GM23338 (cell line): ENCODE measurements at regions not wholly inside any gene's neighbourhood (a gene's known extent, or its start where the extent isn't known, plus 50 kb on each side); places are given as distances from the start of the nearest gene placed in this dataset.

Experiments
- ATAC-seq: fragments of 200-7000 bp; cut with Tn5 transposase; 3 replicates; pipeline ENCODE4 v1.9.1; 2020
- DNase-seq: peaks from one replicate; pipeline ENCODE4 v3.0.0-alpha.2; 2015; ENCODE audit warnings: low spot score
- H2AFZ ChIP-seq: fragments of 200-600 bp; sonication (generic); 2 replicates; pipeline ENCODE4 v1.8.0; 2016; ENCODE audit warnings: antibody characterized with exemption, mild to moderate bottlenecking, moderate library complexity
- H3F3A ChIP-seq: fragments of 200-600 bp; sonication (generic); replicated peaks from 2 replicates; pipeline ENCODE4 v1.8.0; 2017; ENCODE audit warnings: antibody characterized with exemption, mixed run types, low read depth
- H3K27ac ChIP-seq: fragments of 200-600 bp; sonication (generic); 2 replicates; pipeline ENCODE4 v1.6.1; 2016; ENCODE audit warnings: low read depth
- H3K27me3 ChIP-seq: fragments of 200-600 bp; sonication (generic); 2 replicates; pipeline ENCODE4 v1.8.0; 2016; ENCODE audit warnings: mild to moderate bottlenecking, mixed run types, moderate library complexity; ENCODE audit not compliant: insufficient read depth
- H3K36me3 ChIP-seq: fragments of 200-600 bp; sonication (generic); 2 replicates; pipeline ENCODE4 v1.8.0; 2016; ENCODE audit warnings: mild to moderate bottlenecking; ENCODE audit not compliant: insufficient read depth
- H3K4me1 ChIP-seq: fragments of 200-600 bp; sonication (generic); 2 replicates; pipeline ENCODE4 v1.8.0; 2016; ENCODE audit warnings: mild to moderate bottlenecking, moderate library complexity; ENCODE audit not compliant: insufficient read depth
- H3K4me2 ChIP-seq: fragments of 200-600 bp; sonication (generic); 2 replicates; pipeline ENCODE4 v1.7.1; 2017; ENCODE audit warnings: mixed run types
- H3K4me3 ChIP-seq: fragments of 200-600 bp; sonication (generic); 2 replicates; pipeline ENCODE4 v1.6.1; 2016; ENCODE audit warnings: mixed run types
- H3K79me2 ChIP-seq: fragments of 200-600 bp; sonication (generic); replicated peaks from 2 replicates; pipeline ENCODE4 v1.8.0; 2017; ENCODE audit warnings: mild to moderate bottlenecking; ENCODE audit not compliant: insufficient read depth
- H3K9me2 ChIP-seq: fragments of 200-600 bp; sonication (generic); 2 replicates; pipeline ENCODE4 v1.8.0; 2017; ENCODE audit not compliant: insufficient read depth
- H4K20me1 ChIP-seq: fragments of 200-600 bp; sonication (generic); replicated peaks from 2 replicates; pipeline ENCODE4 v1.8.0; 2017; ENCODE audit warnings: mild to moderate bottlenecking; ENCODE audit not compliant: insufficient read depth
- H3K27ac Mint-ChIP-seq: 2 replicates; pipeline ENCODE4 v1.8.0; 2020; ENCODE audit warnings: inconsistent platforms, mild to moderate bottlenecking, moderate library complexity, mixed read lengths
- H3K27me3 Mint-ChIP-seq: 3 replicates; pipeline ENCODE4 v1.8.0; 2022; ENCODE audit warnings: low read depth, mild to moderate bottlenecking, moderate library complexity, mixed read lengths, inconsistent platforms; ENCODE audit not compliant: insufficient read depth, poor library complexity
- H3K36me3 Mint-ChIP-seq: 3 replicates; pipeline ENCODE4 v1.8.0; 2021; ENCODE audit warnings: low read depth, mild to moderate bottlenecking, inconsistent platforms, moderate library complexity, mixed read lengths
- H3K4me1 Mint-ChIP-seq: 3 replicates; pipeline ENCODE4 v1.8.0; 2020; ENCODE audit warnings: mild to moderate bottlenecking, inconsistent platforms, mixed read lengths
- H3K4me3 Mint-ChIP-seq: 3 replicates; pipeline ENCODE4 v1.8.0; 2021; ENCODE audit warnings: moderate library complexity, mild to moderate bottlenecking, inconsistent platforms, mixed read lengths
- H3K9me3 Mint-ChIP-seq: 3 replicates; pipeline ENCODE4 v1.8.0; 2020; ENCODE audit warnings: moderate library complexity, mild to moderate bottlenecking, inconsistent platforms, mixed read lengths
- CREB1 ChIP-seq: fragments of 250-450 bp; sonication (Bioruptor Pico); IDR thresholded peaks from 2 replicates; pipeline ENCODE4 v1.5.0; 2020; ENCODE audit warnings: low read depth, mild to moderate bottlenecking, moderate library complexity
- CTCF ChIP-seq, 2 experiments: fragments of 200-600 bp in 1 of 2; sonication (generic) in 1 of 2; conservative IDR thresholded peaks; 2 replicates each; pipeline versions ENCODE4 v1.5.1 to v1.6.1; 2016 to 2017; ENCODE audit warnings: antibody characterized with exemption in 2 of 2, low read depth in 2 of 2, mild to moderate bottlenecking in 2 of 2, moderate library complexity in 1 of 2
- EZH2 ChIP-seq: fragments of 200-600 bp; sonication (generic); IDR thresholded peaks from one replicate; pipeline ENCODE4 v1.8.0; 2017; ENCODE audit warnings: antibody characterized with exemption, mild to moderate bottlenecking, low read depth; ENCODE audit not compliant: unreplicated experiment
- EZH2phosphoT487 ChIP-seq: fragments of 200-600 bp; sonication (generic); IDR thresholded peaks from one replicate; pipeline ENCODE4 v1.8.1; 2018; ENCODE audit warnings: antibody characterized with exemption; ENCODE audit not compliant: unreplicated experiment
- JUNB ChIP-seq: IDR thresholded peaks from one replicate; pipeline ENCODE4 v1.6.1; 2016; ENCODE audit warnings: antibody characterized with exemption; ENCODE audit not compliant: unreplicated experiment
- NANOG ChIP-seq: IDR thresholded peaks from 2 replicates; pipeline ENCODE4 v1.6.1; 2016; ENCODE audit warnings: antibody characterized with exemption, borderline replicate concordance
- POLR2AphosphoS5 ChIP-seq: IDR thresholded peaks from 2 replicates; pipeline ENCODE4 v1.6.1; 2016; ENCODE audit warnings: antibody characterized with exemption, low read depth
- REST ChIP-seq: IDR thresholded peaks from one replicate; pipeline ENCODE4 v1.6.1; 2018; ENCODE audit warnings: antibody characterized with exemption; ENCODE audit not compliant: unreplicated experiment
- STAT1 ChIP-seq: IDR thresholded peaks from one replicate; pipeline ENCODE4 v1.6.1; 2016; ENCODE audit warnings: antibody characterized with exemption; ENCODE audit not compliant: unreplicated experiment
- ZNF114 ChIP-seq: fragments of 250-450 bp; sonication (Bioruptor Pico); IDR thresholded peaks from 2 replicates; pipeline ENCODE4 v1.5.0; 2020; ENCODE audit warnings: mild to moderate bottlenecking, moderate library complexity
- ZNF331 ChIP-seq: fragments of 250-450 bp; sonication (Bioruptor Pico); IDR thresholded peaks from 2 replicates; pipeline ENCODE4 v1.5.0; 2020; ENCODE audit warnings: low read depth, mild to moderate bottlenecking, moderate library complexity
- TF ChIP-seq, protein P1 (sequence below): IDR thresholded peaks from 2 replicates; pipeline ENCODE4 v1.6.1; 2016; ENCODE audit warnings: antibody characterized with exemption
- TF ChIP-seq, protein P2 (sequence below): fragments of 250-450 bp; sonication (Bioruptor Pico); IDR thresholded peaks from 2 replicates; pipeline ENCODE4 v1.5.0; 2020; ENCODE audit warnings: mild to moderate bottlenecking, moderate library complexity

- no peaks in the 10 kb centered on the region for H3K36me3 ChIP-seq
- H2AFZ ChIP-seq, result no peak overlapping the region
- Mint-ChIP-seq H3K27me3 (peaks cover 3% of the 10 kb centered on the region), H3K4me1 (peaks cover 64% of the 10 kb centered on the region), H3K4me3 (no peak overlapping the region), H3K9me3 (peaks cover 10% of the 10 kb centered on the region; the same call in 2 of the 3 replicates), H3K27ac (peak overlapping the region; percentile 93), H3K36me3 (peaks cover 20% of the 10 kb centered on the region; the same call in 2 of the 3 replicates)
- H3K27ac ChIP-seq, result no peak overlapping the region
- H3K4me1 ChIP-seq, result peaks cover 13% of the 10 kb centered on the region; the same call in 1 of the 2 replicates
- H3K4me3 ChIP-seq, result no peak overlapping the region
- ATAC-seq, result peak; percentile 56
- no peaks in the 10 kb centered on the region for H4K20me1 ChIP-seq
- H3K79me2 ChIP-seq, result no peaks in the 10 kb centered on the region
- H3F3A ChIP-seq, result no peaks in the 10 kb centered on the region
- no peak overlapping the region for H3K4me2 ChIP-seq
- no peak for DNase-seq
- H3K9me2 ChIP-seq, result no peaks in the 10 kb centered on the region
- no peak for TF ChIP-seq CTCF (conservative IDR thresholded peaks at IDR 0.05; ENCODE audit: low read depth in 2 of 2)
- no peak for TF ChIP-seq JUNB
- TF ChIP-seq, protein P1, sequence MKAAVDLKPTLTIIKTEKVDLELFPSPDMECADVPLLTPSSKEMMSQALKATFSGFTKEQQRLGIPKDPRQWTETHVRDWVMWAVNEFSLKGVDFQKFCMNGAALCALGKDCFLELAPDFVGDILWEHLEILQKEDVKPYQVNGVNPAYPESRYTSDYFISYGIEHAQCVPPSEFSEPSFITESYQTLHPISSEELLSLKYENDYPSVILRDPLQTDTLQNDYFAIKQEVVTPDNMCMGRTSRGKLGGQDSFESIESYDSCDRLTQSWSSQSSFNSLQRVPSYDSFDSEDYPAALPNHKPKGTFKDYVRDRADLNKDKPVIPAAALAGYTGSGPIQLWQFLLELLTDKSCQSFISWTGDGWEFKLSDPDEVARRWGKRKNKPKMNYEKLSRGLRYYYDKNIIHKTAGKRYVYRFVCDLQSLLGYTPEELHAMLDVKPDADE, result no peak
- TF ChIP-seq NANOG, result no peak
- no peak for TF ChIP-seq CREB1 (CRISPR knock-in tag)
- TF ChIP-seq REST, result no peak
- TF ChIP-seq POLR2AphosphoS5, result no peak
- TF ChIP-seq STAT1, result no peak
- no peak for TF ChIP-seq EZH2phosphoT487
- TF ChIP-seq, protein P2, sequence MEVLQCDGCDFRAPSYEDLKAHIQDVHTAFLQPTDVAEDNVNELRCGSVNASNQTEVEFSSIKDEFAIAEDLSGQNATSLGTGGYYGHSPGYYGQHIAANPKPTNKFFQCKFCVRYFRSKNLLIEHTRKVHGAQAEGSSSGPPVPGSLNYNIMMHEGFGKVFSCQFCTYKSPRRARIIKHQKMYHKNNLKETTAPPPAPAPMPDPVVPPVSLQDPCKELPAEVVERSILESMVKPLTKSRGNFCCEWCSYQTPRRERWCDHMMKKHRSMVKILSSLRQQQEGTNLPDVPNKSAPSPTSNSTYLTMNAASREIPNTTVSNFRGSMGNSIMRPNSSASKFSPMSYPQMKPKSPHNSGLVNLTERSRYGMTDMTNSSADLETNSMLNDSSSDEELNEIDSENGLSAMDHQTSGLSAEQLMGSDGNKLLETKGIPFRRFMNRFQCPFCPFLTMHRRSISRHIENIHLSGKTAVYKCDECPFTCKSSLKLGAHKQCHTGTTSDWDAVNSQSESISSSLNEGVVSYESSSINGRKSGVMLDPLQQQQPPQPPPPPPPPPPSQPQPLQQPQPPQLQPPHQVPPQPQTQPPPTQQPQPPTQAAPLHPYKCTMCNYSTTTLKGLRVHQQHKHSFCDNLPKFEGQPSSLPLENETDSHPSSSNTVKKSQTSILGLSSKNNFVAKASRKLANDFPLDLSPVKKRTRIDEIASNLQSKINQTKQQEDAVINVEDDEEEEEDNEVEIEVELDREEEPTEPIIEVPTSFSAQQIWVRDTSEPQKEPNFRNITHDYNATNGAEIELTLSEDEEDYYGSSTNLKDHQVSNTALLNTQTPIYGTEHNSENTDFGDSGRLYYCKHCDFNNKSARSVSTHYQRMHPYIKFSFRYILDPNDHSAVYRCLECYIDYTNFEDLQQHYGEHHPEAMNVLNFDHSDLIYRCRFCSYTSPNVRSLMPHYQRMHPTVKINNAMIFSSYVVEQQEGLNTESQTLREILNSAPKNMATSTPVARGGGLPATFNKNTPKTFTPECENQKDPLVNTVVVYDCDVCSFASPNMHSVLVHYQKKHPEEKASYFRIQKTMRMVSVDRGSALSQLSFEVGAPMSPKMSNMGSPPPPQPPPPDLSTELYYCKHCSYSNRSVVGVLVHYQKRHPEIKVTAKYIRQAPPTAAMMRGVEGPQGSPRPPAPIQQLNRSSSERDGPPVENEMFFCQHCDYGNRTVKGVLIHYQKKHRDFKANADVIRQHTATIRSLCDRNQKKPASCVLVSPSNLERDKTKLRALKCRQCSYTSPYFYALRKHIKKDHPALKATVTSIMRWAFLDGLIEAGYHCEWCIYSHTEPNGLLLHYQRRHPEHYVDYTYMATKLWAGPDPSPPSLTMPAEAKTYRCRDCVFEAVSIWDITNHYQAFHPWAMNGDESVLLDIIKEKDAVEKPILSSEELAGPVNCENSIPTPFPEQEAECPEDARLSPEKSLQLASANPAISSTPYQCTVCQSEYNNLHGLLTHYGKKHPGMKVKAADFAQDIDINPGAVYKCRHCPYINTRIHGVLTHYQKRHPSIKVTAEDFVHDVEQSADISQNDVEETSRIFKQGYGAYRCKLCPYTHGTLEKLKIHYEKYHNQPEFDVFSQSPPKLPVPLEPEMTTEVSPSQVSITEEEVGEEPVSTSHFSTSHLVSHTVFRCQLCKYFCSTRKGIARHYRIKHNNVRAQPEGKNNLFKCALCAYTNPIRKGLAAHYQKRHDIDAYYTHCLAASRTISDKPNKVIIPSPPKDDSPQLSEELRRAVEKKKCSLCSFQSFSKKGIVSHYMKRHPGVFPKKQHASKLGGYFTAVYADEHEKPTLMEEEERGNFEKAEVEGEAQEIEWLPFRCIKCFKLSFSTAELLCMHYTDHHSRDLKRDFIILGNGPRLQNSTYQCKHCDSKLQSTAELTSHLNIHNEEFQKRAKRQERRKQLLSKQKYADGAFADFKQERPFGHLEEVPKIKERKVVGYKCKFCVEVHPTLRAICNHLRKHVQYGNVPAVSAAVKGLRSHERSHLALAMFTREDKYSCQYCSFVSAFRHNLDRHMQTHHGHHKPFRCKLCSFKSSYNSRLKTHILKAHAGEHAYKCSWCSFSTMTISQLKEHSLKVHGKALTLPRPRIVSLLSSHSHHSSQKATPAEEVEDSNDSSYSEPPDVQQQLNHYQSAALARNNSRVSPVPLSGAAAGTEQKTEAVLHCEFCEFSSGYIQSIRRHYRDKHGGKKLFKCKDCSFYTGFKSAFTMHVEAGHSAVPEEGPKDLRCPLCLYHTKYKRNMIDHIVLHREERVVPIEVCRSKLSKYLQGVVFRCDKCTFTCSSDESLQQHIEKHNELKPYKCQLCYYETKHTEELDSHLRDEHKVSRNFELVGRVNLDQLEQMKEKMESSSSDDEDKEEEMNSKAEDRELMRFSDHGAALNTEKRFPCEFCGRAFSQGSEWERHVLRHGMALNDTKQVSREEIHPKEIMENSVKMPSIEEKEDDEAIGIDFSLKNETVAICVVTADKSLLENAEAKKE (CRISPR knock-in tag), result no peak
- TF ChIP-seq ZNF331 (CRISPR knock-in tag), result no peak
- no peak for TF ChIP-seq EZH2
- no peak for TF ChIP-seq ZNF114 (CRISPR knock-in tag)
- H3K27me3 ChIP-seq, result no peaks in the 10 kb centered on the region
Measured at GRCh38 chr4:180770265-180770664, 1472.9 kb upstream of the TENM3 start.
